NCI-H446 treated with DMSO at 0.1 percent for 48 hours (cell line): ENCODE measurements at regions not wholly inside any gene's neighbourhood (a gene's known extent, or its start where the extent isn't known, plus 50 kb on each side); places are given as distances from the start of the nearest gene placed in this dataset.

Experiments
- DNase-seq: peaks from one replicate; lab custom pipeline; 2025; lab: John Stamatoyannopoulos, UW

GRCh38 chr1:218717575-218717974 is 372.4 kb downstream of the TGFB2 start:
- no peak for DNase-seq

- no peak for DNase-seq
Measured at GRCh38 chr1:218718206-218718605, 373.1 kb downstream of the TGFB2 start.

GRCh38 chr1:218718977-218719376 is 373.8 kb downstream of the TGFB2 start:
- no peak for DNase-seq

- DNase-seq: no peak
Measured at GRCh38 chr1:218728898-218729565, 383.9 kb downstream of the TGFB2 start.

- DNase-seq: no peak
Measured at GRCh38 chr1:218735436-218736032, 390.4 kb downstream of the TGFB2 start.

- no peak for DNase-seq
Measured at GRCh38 chr1:218739426-218739825, 394.3 kb downstream of the TGFB2 start.

GRCh38 chr1:218741852-218742251 is 396.7 kb downstream of the TGFB2 start:
- no peak for DNase-seq

GRCh38 chr1:218742467-218743262 is 397.5 kb downstream of the TGFB2 start:
- no peak for DNase-seq

- DNase-seq: no peak
Measured at GRCh38 chr1:218743861-218744505, 398.8 kb downstream of the TGFB2 start.

- no peak for DNase-seq
Measured at GRCh38 chr1:218748071-218748470, 402.9 kb downstream of the TGFB2 start.

- DNase-seq: no peak
Measured at GRCh38 chr1:218750216-218750970, 405.3 kb downstream of the TGFB2 start.

GRCh38 chr1:218751208-218751948 is 406.2 kb downstream of the TGFB2 start:
- DNase-seq: no peak

- no peak for DNase-seq
Measured at GRCh38 chr1:218752126-218752525, 407.0 kb downstream of the TGFB2 start.

GRCh38 chr1:218754477-218754876 is 409.3 kb downstream of the TGFB2 start:
- DNase-seq: no peak

GRCh38 chr1:218755128-218755527 is 410.0 kb downstream of the TGFB2 start:
- DNase-seq: no peak

GRCh38 chr1:218759795-218760194 is 413.9 kb upstream of the LYPLAL1 start:
- DNase-seq: no peak

- DNase-seq: no peak
Measured at GRCh38 chr1:218760601-218761570, 412.8 kb upstream of the LYPLAL1 start.

GRCh38 chr1:218763538-218763937 is 410.1 kb upstream of the LYPLAL1 start:
- DNase-seq: no peak

GRCh38 chr1:218765753-218766152 is 407.9 kb upstream of the LYPLAL1 start:
- no peak for DNase-seq

GRCh38 chr1:218771931-218772330 is 401.7 kb upstream of the LYPLAL1 start:
- no peak for DNase-seq
